HCT116 (cell line): ENCODE measurements at regions not wholly inside any gene's neighbourhood (a gene's known extent, or its start where the extent isn't known, plus 50 kb on each side); places are given as distances from the start of the nearest gene placed in this dataset.

Source experiments
- ATAC-seq: fragments of 200-7000 bp; cut with Tn5 transposase; 2 replicates; pipeline ENCODE4 v1.9.1; 2020; ENCODE audit warnings: mild to moderate bottlenecking, moderate library complexity
- BruUV-seq: library from RNA; stranded (reverse); fragments of 400-500 nt; replicated peaks from 2 replicates; lab custom pipeline; 2021; lab: Mats Ljungman, UMichigan
- CTCF ChIA-PET: fragments of 300-600 bp; sonication (Branson Sonifier 250); formaldehyde crosslinking; loops from one replicate; lab custom pipeline; 2021; ENCODE audit warnings: antibody characterized with exemption; lab: Charles Lee
- POLR2A ChIA-PET: fragments of 300-600, 350-600 bp; sonication (Branson Sonifier 250); formaldehyde crosslinking; loops from one replicate; lab custom pipeline; 2021; ENCODE audit warnings: antibody characterized with exemption; lab: Charles Lee
- RAD21 ChIA-PET, 2 experiments: fragments of 300-600 bp; sonication (Branson Sonifier 250); formaldehyde crosslinking; loops; one replicate each; lab custom pipeline; 2023; ENCODE audit warnings: low total read pairs in 2 of 2; ENCODE audit not compliant: uncharacterized antibody in 2 of 2, unreplicated experiment in 2 of 2, low non-redundant PET in 1 of 2; lab: Charles Lee
- DNase-seq: peaks from one replicate; pipeline ENCODE4 v3.0.0-alpha.2; 2010; ENCODE audit warnings: low read depth, low spot score
- H2AFZ ChIP-seq: fragments of 200-600 bp; shearing (Covaris generic), sonication (generic); 2 replicates; pipeline ENCODE4 v1.6.1; 2017; ENCODE audit warnings: low read depth, mixed run types, mixed read lengths, antibody characterized with exemption, low read length; ENCODE audit not compliant: poor library complexity, severe bottlenecking
- H3K27ac ChIP-seq: 2 replicates; pipeline ENCODE4 v1.5.1; 2012; ENCODE audit warnings: low read depth, low read length
- H3K27me3 ChIP-seq: fragments of 200-600 bp; sonication (generic); 2 replicates; pipeline ENCODE4 v1.6.1; 2016; ENCODE audit warnings: mixed run types, low read length, mixed read lengths; ENCODE audit not compliant: insufficient read depth
- H3K36me3 ChIP-seq, 2 experiments: fragments of 200-500 bp in 1 of 2; fragments of 200-600 bp in 1 of 2; sonication (Bioruptor generic) in 1 of 2; sonication (generic) in 1 of 2; 2 replicates each; pipeline versions ENCODE4 v1.5.1 to v1.6.1; 2014 to 2016; ENCODE audit warnings: low read length in 2 of 2, inconsistent platforms in 1 of 2, mixed read lengths in 1 of 2, mixed run types in 1 of 2; ENCODE audit not compliant: insufficient read depth in 2 of 2, control insufficient read depth in 1 of 2
- H3K4me1 ChIP-seq, 2 experiments: fragments of 200-600 bp in 1 of 2; sonication (generic) in 1 of 2; 2 replicates each; pipeline versions ENCODE4 v1.5.1 to v1.6.1; 2012 to 2017; ENCODE audit warnings: low read length in 2 of 2, inconsistent platforms in 1 of 2, mild to moderate bottlenecking in 1 of 2, mixed read lengths in 1 of 2, mixed run types in 1 of 2, moderate library complexity in 1 of 2; ENCODE audit not compliant: insufficient read depth in 2 of 2, control insufficient read depth in 1 of 2
- H3K4me2 ChIP-seq: fragments of 200-600 bp; sonication (generic); 2 replicates; pipeline ENCODE4 v1.6.1; 2017; ENCODE audit warnings: mixed run types, low read length, mixed read lengths
- H3K4me3 ChIP-seq, 2 experiments: fragments of 200-600 bp in 1 of 2; sonication (generic) in 1 of 2; replicated peaks in 1 of 2; 2 replicates each; pipeline ENCODE4 v1.5.1; 2011 to 2016; ENCODE audit warnings: low read length in 2 of 2, control low read depth in 1 of 2, low read depth in 1 of 2, mild to moderate bottlenecking in 1 of 2, mixed read lengths in 1 of 2, mixed run types in 1 of 2
- H3K79me2 ChIP-seq: fragments of 200-600 bp; sonication (generic); 2 replicates; pipeline ENCODE4 v1.6.1; 2017; ENCODE audit warnings: mild to moderate bottlenecking, mixed run types, low read length, moderate library complexity, mixed read lengths; ENCODE audit not compliant: insufficient read depth
- H3K9ac ChIP-seq: fragments of 200-600 bp; sonication (generic); 2 replicates; pipeline ENCODE4 v1.6.1; 2016; ENCODE audit warnings: low read length, mixed read lengths
- H3K9me2 ChIP-seq: fragments of 200-600 bp; sonication (generic), shearing (Covaris generic); 2 replicates; pipeline ENCODE4 v1.6.1; 2017; ENCODE audit warnings: mixed run types, mild to moderate bottlenecking, moderate library complexity; ENCODE audit not compliant: insufficient read depth
- H3K9me3 ChIP-seq, 2 experiments: fragments of 200-500 bp in 1 of 2; fragments of 200-600 bp in 1 of 2; sonication (Bioruptor generic) in 1 of 2; sonication (generic) in 1 of 2; 2 replicates each; pipeline ENCODE4 v1.6.1; 2014 to 2017; ENCODE audit warnings: low read length in 2 of 2, mixed read lengths in 2 of 2, inconsistent platforms in 1 of 2, low read depth in 1 of 2, mild to moderate bottlenecking in 1 of 2, mixed run types in 1 of 2, moderate library complexity in 1 of 2; ENCODE audit not compliant: control insufficient read depth in 1 of 2, insufficient read depth in 1 of 2
- H4K20me1 ChIP-seq: fragments of 200-600 bp; sonication (generic), shearing (Covaris generic); 2 replicates; pipeline ENCODE4 v1.6.1; 2017; ENCODE audit warnings: mixed run types, mild to moderate bottlenecking, moderate library complexity; ENCODE audit not compliant: insufficient read depth
- CBX3 ChIP-seq: IDR thresholded peaks from 2 replicates; pipeline ENCODE4 v1.6.1; 2012; ENCODE audit warnings: low read depth
- CEBPB ChIP-seq: IDR thresholded peaks from 2 replicates; pipeline ENCODE4 v1.6.1; 2012; ENCODE audit warnings: low read depth
- REST ChIP-seq: IDR thresholded peaks from 2 replicates; pipeline ENCODE4 v1.6.1; 2012; ENCODE audit warnings: low read depth
- TCF7L2 ChIP-seq: IDR thresholded peaks from 2 replicates; pipeline ENCODE4 v1.7.0; 2011; ENCODE audit warnings: borderline replicate concordance, inconsistent platforms; ENCODE audit not compliant: insufficient read depth, insufficient read length; ENCODE audit errors: extremely low read depth
- intact Hi-C: fragments of 100-400 bp; cut with micrococcal nuclease; formaldehyde crosslinking; loops from 2 replicates; pipeline ENCODE4 v1.10.0; 2022
- TF ChIP-seq, protein P1 (sequence below): IDR thresholded peaks from 2 replicates; pipeline ENCODE4 v1.6.1; 2012

GRCh38 chr5:56650386-56650785 is 165.0 kb upstream of the MAP3K1 start:
- H3K9me3 ChIP-seq = no peaks in the 10 kb centered on the region

More at GRCh38 chr5:56650386-56650785, 165.0 kb upstream of the MAP3K1 start:
- Histone ChIP-seq H3K4me2 (no peak overlapping the region), H3K79me2 (no peaks in the 10 kb centered on the region), H3K4me3 (no peak overlapping the region), H3K36me3 (no peaks in the 10 kb centered on the region), H4K20me1 (no peaks in the 10 kb centered on the region), H3K4me1 (no peaks in the 10 kb centered on the region), H3K27ac (no peak overlapping the region), H3K9me2 (no peaks in the 10 kb centered on the region), H2AFZ (no peak overlapping the region), H3K9ac (no peak overlapping the region), H3K27me3 (peaks cover 13% of the 10 kb centered on the region; the same call in 1 of the 2 replicates)
- intact Hi-C loops = no loop called here
- DNase-seq = no peak
- ChIA-PET RAD21 (no interaction called here), POLR2A (no interaction called here), CTCF (no interaction called here)
- ATAC-seq = no peak
- no peak for TF ChIP-seq CBX3
- no peak for TF ChIP-seq REST
- no peak for TF ChIP-seq CEBPB
- no peak for TF ChIP-seq TCF7L2
- TF ChIP-seq, protein P1, sequence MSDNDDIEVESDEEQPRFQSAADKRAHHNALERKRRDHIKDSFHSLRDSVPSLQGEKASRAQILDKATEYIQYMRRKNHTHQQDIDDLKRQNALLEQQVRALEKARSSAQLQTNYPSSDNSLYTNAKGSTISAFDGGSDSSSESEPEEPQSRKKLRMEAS = no peak
- no TSS peak for BruUV-seq
